ENCODE measurements at regions not wholly inside any gene's neighbourhood (a gene's known extent, or its start where the extent isn't known, plus 50 kb on each side); places are given as distances from the start of the nearest gene placed in this dataset.

- Histone ChIP-seq H3K27me3 (no peaks in the 10 kb centered on the region), H3K36me3 (no peaks in the 10 kb centered on the region), H3K9me3 (no peaks in the 10 kb centered on the region), H3K4me3 (no peak overlapping the region)
- DNase-seq, result no peak
Measured at GRCh38 chrX:97666890-97667289, 783.2 kb downstream of the RPA4 start.

GRCh38 chrX:97668126-97668525, 784.4 kb downstream of the RPA4 start:
- Histone ChIP-seq H3K27me3 (no peaks in the 10 kb centered on the region), H3K4me3 (no peak overlapping the region), H3K9me3 (no peaks in the 10 kb centered on the region), H3K36me3 (no peaks in the 10 kb centered on the region)
- no peak for DNase-seq

DNA sequence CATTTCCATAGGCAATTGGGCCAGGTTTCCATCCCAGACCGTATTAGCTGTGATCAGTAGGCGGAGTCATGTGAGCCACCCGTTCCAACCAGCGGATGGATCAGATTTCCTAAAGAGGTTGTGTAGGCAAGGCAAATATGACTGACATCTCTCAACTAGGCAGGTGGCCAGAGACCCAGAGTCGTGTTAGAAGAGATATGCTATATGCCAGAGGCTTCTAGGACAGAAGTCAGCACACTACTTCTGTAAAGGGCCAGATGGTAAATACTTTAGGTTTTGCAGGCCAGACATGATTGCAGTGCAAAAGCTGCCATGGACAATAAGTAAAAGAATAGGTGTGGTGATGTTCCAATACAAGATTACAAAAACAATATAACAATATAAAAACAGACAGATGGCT, 788.4 kb downstream of the RPA4 start:
- no peaks in the 10 kb centered on the region for H3K9me3 ChIP-seq
- no peaks in the 10 kb centered on the region for H3K27me3 ChIP-seq
- no peaks in the 10 kb centered on the region for H3K36me3 ChIP-seq
- no peak overlapping the region for H3K4me3 ChIP-seq
- DNase-seq, result no peak

DNA sequence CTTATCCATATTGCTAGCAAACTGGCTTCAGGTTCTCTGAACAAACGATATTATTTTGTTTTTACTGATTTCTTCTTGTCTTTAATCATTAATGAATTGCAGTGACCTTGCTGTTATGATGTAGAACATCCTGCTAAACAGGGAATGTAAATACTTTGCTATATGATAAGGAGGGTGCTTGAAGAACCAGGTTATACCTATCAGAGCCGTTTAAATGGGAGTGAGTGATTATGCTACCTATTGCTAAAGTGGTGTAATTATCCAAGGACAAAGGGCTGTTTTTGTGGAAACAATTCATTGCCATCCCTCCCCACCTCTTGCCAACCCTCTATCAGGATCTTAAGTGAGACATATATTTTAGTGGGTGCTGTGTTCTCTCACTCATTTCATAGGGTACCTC, 788.9 kb downstream of the RPA4 start:
- Histone ChIP-seq H3K9me3 (no peaks in the 10 kb centered on the region), H3K27me3 (no peaks in the 10 kb centered on the region), H3K36me3 (no peaks in the 10 kb centered on the region), H3K4me3 (no peak overlapping the region)
- no peak for DNase-seq

GRCh38 chrX:97673135-97673534, 789.4 kb downstream of the RPA4 start:
- Histone ChIP-seq H3K36me3 (no peaks in the 10 kb centered on the region), H3K27me3 (no peaks in the 10 kb centered on the region), H3K9me3 (no peaks in the 10 kb centered on the region), H3K4me3 (no peak overlapping the region)
- DNase-seq, result no peak

DNA sequence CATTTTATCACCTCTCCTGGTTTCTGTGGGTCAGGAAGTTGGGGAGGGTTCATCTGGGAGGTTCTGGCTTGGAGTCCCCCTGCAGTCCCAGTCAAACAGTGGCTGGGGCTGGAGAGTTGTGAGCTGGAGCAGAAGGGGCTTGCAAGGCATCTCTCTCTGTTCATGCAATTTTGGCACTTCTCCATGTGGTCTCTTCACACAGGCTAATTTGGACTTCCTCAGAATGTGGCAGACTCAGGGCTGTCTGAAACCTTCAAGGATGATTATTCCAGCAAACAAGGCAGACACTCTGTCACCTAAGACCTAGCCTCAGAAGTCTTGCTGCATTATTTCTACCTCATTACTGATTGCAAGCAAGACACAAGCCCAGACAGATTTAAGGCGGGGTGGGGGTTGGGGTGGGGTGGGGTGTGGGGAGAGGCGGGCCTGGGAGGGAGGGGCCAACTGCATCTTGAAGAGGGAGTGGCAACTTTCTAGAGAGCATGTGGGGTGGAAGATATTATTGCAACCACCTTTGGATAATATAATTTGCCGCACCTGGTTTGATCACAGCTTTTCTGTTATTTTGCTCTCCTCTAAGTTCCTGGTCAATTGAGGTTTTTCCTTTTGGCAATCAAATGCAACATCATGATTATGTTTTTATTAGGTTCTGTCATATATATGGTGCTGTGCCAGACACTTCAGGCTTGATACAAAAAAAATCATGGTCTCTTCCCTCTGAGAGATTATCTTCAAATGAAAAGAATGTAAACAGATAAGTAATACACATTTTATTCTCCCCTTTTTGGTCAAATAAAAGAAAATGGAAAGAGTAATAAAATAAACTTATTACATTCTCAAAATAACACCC, 799.5 kb downstream of the RPA4 start:
- no peak for DNase-seq
- H3K4me3 ChIP-seq, result no peak overlapping the region
- no peaks in the 10 kb centered on the region for H3K27me3 ChIP-seq
- no peaks in the 10 kb centered on the region for H3K9me3 ChIP-seq
- H3K36me3 ChIP-seq, result no peaks in the 10 kb centered on the region

DNA sequence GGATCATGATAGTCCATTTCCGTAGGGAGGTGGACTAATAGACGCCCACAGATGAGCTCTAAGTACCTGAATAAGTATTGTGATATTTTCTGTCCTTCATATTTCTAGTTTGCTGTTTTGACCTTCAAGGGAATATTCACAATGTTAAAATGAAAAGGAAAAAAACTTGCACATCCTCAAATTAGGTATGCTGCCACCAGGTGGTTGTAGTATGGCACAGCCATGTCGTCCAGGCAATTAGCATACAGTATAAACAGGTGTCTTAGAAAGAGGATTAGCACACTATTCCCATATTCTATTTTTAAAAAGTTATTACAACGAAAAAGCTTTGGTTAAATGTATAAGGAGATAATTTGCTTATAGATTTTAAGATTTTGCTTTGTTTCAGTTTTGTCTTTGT, 802.0 kb downstream of the RPA4 start:
- H3K9me3 ChIP-seq, result no peaks in the 10 kb centered on the region
- H3K4me3 ChIP-seq, result no peak overlapping the region
- no peaks in the 10 kb centered on the region for H3K36me3 ChIP-seq
- no peaks in the 10 kb centered on the region for H3K27me3 ChIP-seq
- no peak for DNase-seq

GRCh38 chrX:97691901-97692455, 808.3 kb downstream of the RPA4 start:
- Histone ChIP-seq H3K9me3 (no peaks in the 10 kb centered on the region), H3K4me3 (no peak overlapping the region), H3K27me3 (no peaks in the 10 kb centered on the region), H3K36me3 (no peaks in the 10 kb centered on the region)
- no peak for DNase-seq

- no peaks in the 10 kb centered on the region for H3K36me3 ChIP-seq
- no peak for DNase-seq
- no peaks in the 10 kb centered on the region for H3K27me3 ChIP-seq
- H3K9me3 ChIP-seq, result no peaks in the 10 kb centered on the region
- no peak overlapping the region for H3K4me3 ChIP-seq
Measured at GRCh38 chrX:97692575-97692974, 808.9 kb downstream of the RPA4 start.

GRCh38 chrX:97700547-97700946, 816.8 kb downstream of the RPA4 start:
- Histone ChIP-seq H3K27me3 (no peaks in the 10 kb centered on the region), H3K36me3 (no peaks in the 10 kb centered on the region), H3K4me3 (no peak overlapping the region), H3K9me3 (no peaks in the 10 kb centered on the region)
- no peak for DNase-seq

GRCh38 chrX:97704474-97704873, 820.8 kb downstream of the RPA4 start:
- Histone ChIP-seq H3K9me3 (no peaks in the 10 kb centered on the region), H3K4me3 (no peak overlapping the region), H3K27me3 (no peaks in the 10 kb centered on the region), H3K36me3 (no peaks in the 10 kb centered on the region)
- no peak for DNase-seq

GRCh38 chrX:97704881-97705280, 821.2 kb downstream of the RPA4 start:
- Histone ChIP-seq H3K36me3 (no peaks in the 10 kb centered on the region), H3K9me3 (no peaks in the 10 kb centered on the region), H3K27me3 (no peaks in the 10 kb centered on the region), H3K4me3 (no peak overlapping the region)
- DNase-seq, result no peak

DNA sequence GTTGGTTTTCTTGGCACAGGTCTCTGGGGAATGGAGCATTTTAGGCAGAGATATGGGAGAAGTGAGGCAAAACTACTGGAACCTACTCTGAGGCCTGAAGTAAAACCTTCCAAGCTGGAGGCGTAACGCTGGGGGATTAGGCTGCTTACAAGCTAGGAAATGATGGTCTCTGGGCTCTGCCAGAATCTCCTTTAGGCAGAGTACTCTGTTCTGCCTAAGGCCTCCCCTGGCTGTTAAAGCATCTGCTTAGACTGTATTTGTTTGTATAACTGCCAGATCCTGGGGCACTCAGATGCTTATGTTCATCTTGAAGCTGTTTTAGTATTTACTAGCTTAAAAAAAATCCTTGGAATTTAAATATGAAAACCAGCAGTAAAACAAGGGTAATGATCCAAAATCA, 822.2 kb downstream of the RPA4 start:
- DNase-seq, result peak; percentile 36
- Histone ChIP-seq H3K4me3 (no peak overlapping the region), H3K27me3 (no peaks in the 10 kb centered on the region), H3K36me3 (no peaks in the 10 kb centered on the region), H3K9me3 (no peaks in the 10 kb centered on the region)

- no peak for DNase-seq
- H3K4me3 ChIP-seq, result no peak overlapping the region
- no peaks in the 10 kb centered on the region for H3K36me3 ChIP-seq
- H3K27me3 ChIP-seq, result no peaks in the 10 kb centered on the region
- H3K9me3 ChIP-seq, result no peaks in the 10 kb centered on the region
Measured at GRCh38 chrX:97714072-97714471, 830.4 kb downstream of the RPA4 start.

DNA sequence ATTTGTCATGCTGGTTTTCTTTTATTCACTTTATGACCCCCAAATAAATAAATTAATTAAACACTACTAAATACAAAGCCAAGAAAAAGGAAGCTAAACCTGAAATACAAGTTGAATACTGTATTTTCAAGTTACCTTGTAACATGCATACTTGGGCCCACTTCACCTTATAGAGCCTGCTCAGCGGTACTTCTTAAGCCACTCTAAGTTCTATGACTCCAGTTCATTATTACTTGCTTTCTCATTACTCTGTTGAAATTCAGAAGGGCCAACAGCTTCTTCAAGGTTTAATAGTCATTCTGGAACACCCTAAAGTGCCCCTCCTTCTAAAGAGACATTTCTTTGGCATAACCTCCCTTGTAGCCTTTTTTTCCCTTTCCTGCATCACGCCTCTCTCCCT, 844.5 kb downstream of the RPA4 start:
- no peak overlapping the region for H3K4me3 ChIP-seq
- H3K27me3 ChIP-seq, result no peaks in the 10 kb centered on the region
- no peaks in the 10 kb centered on the region for H3K36me3 ChIP-seq
- DNase-seq, result no peak
- no peaks in the 10 kb centered on the region for H3K9me3 ChIP-seq

DNA sequence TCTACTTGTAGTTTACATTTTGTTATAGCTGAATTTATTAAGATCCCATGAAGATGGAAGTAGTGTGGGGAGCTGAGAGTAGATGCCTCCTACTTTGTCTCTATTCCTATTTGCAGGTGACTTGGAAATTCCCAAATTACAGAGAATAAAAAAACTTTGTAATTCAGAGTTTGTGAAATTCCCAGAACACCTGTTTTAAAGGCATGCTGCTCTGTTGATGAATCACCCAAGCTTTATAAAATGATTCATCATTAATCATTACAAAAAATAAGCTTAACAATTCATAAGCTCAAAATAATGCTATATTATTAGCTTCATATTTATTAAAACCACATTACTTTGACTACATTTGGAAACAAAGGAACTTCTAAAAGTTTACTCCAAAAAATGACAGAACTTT, 856.3 kb downstream of the RPA4 start:
- DNase-seq, result no peak
- H3K4me3 ChIP-seq, result no peak overlapping the region

DNA sequence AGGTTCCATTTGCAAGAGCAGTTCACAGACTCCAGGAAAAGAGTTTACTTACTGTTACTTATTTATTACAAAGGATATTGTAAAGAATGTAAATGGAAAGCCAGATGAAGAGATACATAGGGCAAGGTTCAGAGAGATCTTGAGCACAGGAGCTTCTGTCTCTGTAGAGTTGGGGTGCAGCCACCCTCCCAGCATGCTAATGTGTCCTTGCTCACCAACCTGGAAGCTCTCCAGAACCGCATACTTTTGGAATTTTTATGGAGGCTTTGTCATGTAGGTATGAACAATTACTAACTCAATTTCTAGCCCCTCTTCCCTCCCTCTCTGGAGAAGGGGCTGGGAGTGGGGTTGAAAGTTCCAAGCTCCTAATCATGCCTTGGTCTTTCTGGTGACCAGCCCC, 857.2 kb downstream of the RPA4 start:
- no peaks in the 10 kb centered on the region for H3K27me3 ChIP-seq
- no peak overlapping the region for H3K4me3 ChIP-seq
- peak; percentile 2 for DNase-seq
- no peaks in the 10 kb centered on the region for H3K36me3 ChIP-seq
- H3K9me3 ChIP-seq, result no peaks in the 10 kb centered on the region

More for the DNA sequence above, 856.3 kb downstream of the RPA4 start:
- no peaks in the 10 kb centered on the region for H3K27me3 ChIP-seq
- H3K36me3 ChIP-seq, result no peaks in the 10 kb centered on the region
- no peaks in the 10 kb centered on the region for H3K9me3 ChIP-seq

DNA sequence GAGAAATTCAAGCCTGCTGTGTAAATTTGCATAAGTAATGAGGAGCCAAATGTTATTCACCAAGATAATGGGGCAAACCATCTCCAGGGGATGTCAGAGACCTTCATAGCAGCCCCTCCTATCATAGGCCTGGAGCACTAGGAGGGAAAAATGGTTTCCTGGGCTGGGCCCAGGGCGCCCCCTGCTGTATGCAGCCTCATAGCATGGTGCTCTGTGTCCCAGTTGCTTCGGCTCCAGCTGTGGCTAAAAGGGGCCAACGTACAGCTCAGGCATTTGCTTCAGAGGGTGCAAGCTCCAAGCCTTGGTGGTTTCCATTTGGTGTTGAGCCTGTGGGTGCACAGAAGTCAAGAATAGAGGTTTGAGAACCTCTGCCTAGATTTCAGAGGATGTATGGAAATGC, 859.3 kb downstream of the RPA4 start:
- no peaks in the 10 kb centered on the region for H3K9me3 ChIP-seq
- no peak for DNase-seq
- no peaks in the 10 kb centered on the region for H3K27me3 ChIP-seq

More for the DNA sequence above, 859.3 kb downstream of the RPA4 start:
- no peak overlapping the region for H3K4me3 ChIP-seq
- H3K36me3 ChIP-seq, result no peaks in the 10 kb centered on the region
